Endothelial cell (in vitro differentiated cells): ENCODE measurements at regions not wholly inside any gene's neighbourhood (a gene's known extent, or its start where the extent isn't known, plus 50 kb on each side); places are given as distances from the start of the nearest gene placed in this dataset.

Source experiments
- DNase-seq: peaks from one replicate; pipeline ENCODE4 v3.0.0; 2021; ENCODE audit warnings: low spot score
- H3K27ac Mint-ChIP-seq: one replicate; pipeline ENCODE4 v1.8.0; 2021; ENCODE audit warnings: mixed read lengths, inconsistent platforms; ENCODE audit not compliant: unreplicated experiment
- H3K27me3 Mint-ChIP-seq: one replicate; pipeline ENCODE4 v1.8.0; 2021; ENCODE audit warnings: mild to moderate bottlenecking, moderate library complexity, mixed read lengths, inconsistent platforms; ENCODE audit not compliant: unreplicated experiment
- H3K36me3 Mint-ChIP-seq: one replicate; pipeline ENCODE4 v1.8.0; 2021; ENCODE audit warnings: mild to moderate bottlenecking, low read depth, mixed read lengths, inconsistent platforms; ENCODE audit not compliant: unreplicated experiment
- H3K4me1 Mint-ChIP-seq: one replicate; pipeline ENCODE4 v1.8.0; 2021; ENCODE audit warnings: mild to moderate bottlenecking, mixed read lengths, inconsistent platforms; ENCODE audit not compliant: unreplicated experiment
- H3K4me3 Mint-ChIP-seq: one replicate; pipeline ENCODE4 v1.8.0; 2021; ENCODE audit warnings: mild to moderate bottlenecking, mixed read lengths, inconsistent platforms; ENCODE audit not compliant: unreplicated experiment
- H3K9me3 Mint-ChIP-seq: one replicate; pipeline ENCODE4 v1.8.0; 2021; ENCODE audit warnings: mixed read lengths, inconsistent platforms; ENCODE audit not compliant: unreplicated experiment
- CTCF ChIP-seq: fragments of 200-600 bp; sonication (generic); IDR thresholded peaks from one replicate; pipeline ENCODE4 v1.5.0; 2021; ENCODE audit warnings: antibody characterized with exemption; ENCODE audit not compliant: unreplicated experiment

GRCh38 chr11:134750619-134751018, 338.6 kb upstream of the B3GAT1 start:
- H3K27me3 Mint-ChIP-seq = peaks cover 2% of the 10 kb centered on the region
- TF ChIP-seq CTCF = no peak
- H3K36me3 Mint-ChIP-seq = peaks cover 4% of the 10 kb centered on the region
- H3K9me3 Mint-ChIP-seq = no peaks in the 10 kb centered on the region
- no peak overlapping the region for H3K27ac Mint-ChIP-seq
- H3K4me3 Mint-ChIP-seq = no peak overlapping the region
- DNase-seq = no peak
- no peaks in the 10 kb centered on the region for H3K4me1 Mint-ChIP-seq

GRCh38 chr11:134749040-134749839, 337.2 kb upstream of the B3GAT1 start:
- Mint-ChIP-seq H3K27ac (no peak overlapping the region), H3K4me1 (no peaks in the 10 kb centered on the region), H3K4me3 (no peak overlapping the region), H3K9me3 (no peaks in the 10 kb centered on the region), H3K36me3 (peaks cover 4% of the 10 kb centered on the region), H3K27me3 (peaks cover 3% of the 10 kb centered on the region)
- no peak for DNase-seq
- no peak for TF ChIP-seq CTCF

GRCh38 chr11:134746609-134747008, 334.6 kb upstream of the B3GAT1 start:
- peaks cover 2% of the 10 kb centered on the region for H3K27me3 Mint-ChIP-seq
- no peak for DNase-seq
- no peak overlapping the region for H3K27ac Mint-ChIP-seq
- TF ChIP-seq CTCF = no peak
- peaks cover 4% of the 10 kb centered on the region for H3K36me3 Mint-ChIP-seq
- H3K4me1 Mint-ChIP-seq = no peaks in the 10 kb centered on the region
- no peak overlapping the region for H3K4me3 Mint-ChIP-seq
- H3K9me3 Mint-ChIP-seq = no peaks in the 10 kb centered on the region

- TF ChIP-seq CTCF = no peak
- H3K4me3 Mint-ChIP-seq = no peak overlapping the region
- H3K4me1 Mint-ChIP-seq = no peaks in the 10 kb centered on the region
- H3K27me3 Mint-ChIP-seq = peaks cover 2% of the 10 kb centered on the region
- no peak for DNase-seq
- no peaks in the 10 kb centered on the region for H3K9me3 Mint-ChIP-seq
- no peak overlapping the region for H3K27ac Mint-ChIP-seq
- peaks cover 4% of the 10 kb centered on the region for H3K36me3 Mint-ChIP-seq
Observed at GRCh38 chr11:134745456-134745855, 333.4 kb upstream of the B3GAT1 start.

GRCh38 chr11:134743820-134744195, 331.8 kb upstream of the B3GAT1 start:
- peaks cover 4% of the 10 kb centered on the region for H3K36me3 Mint-ChIP-seq
- no peak overlapping the region for H3K27ac Mint-ChIP-seq
- TF ChIP-seq CTCF = no peak
- H3K27me3 Mint-ChIP-seq = peaks cover 2% of the 10 kb centered on the region
- no peaks in the 10 kb centered on the region for H3K9me3 Mint-ChIP-seq
- H3K4me3 Mint-ChIP-seq = no peak overlapping the region
- no peaks in the 10 kb centered on the region for H3K4me1 Mint-ChIP-seq
- no peak for DNase-seq
